GM21786 (cell line): ENCODE measurements at regions not wholly inside any gene's neighbourhood (a gene's known extent, or its start where the extent isn't known, plus 50 kb on each side); places are given as distances from the start of the nearest gene placed in this dataset.

Experiments used
- ATAC-seq: cut with Tn5 transposase; IDR thresholded peaks from one replicate; pipeline ENCODE4 v1.9.1; 2021; ENCODE audit not compliant: unreplicated experiment

DNA sequence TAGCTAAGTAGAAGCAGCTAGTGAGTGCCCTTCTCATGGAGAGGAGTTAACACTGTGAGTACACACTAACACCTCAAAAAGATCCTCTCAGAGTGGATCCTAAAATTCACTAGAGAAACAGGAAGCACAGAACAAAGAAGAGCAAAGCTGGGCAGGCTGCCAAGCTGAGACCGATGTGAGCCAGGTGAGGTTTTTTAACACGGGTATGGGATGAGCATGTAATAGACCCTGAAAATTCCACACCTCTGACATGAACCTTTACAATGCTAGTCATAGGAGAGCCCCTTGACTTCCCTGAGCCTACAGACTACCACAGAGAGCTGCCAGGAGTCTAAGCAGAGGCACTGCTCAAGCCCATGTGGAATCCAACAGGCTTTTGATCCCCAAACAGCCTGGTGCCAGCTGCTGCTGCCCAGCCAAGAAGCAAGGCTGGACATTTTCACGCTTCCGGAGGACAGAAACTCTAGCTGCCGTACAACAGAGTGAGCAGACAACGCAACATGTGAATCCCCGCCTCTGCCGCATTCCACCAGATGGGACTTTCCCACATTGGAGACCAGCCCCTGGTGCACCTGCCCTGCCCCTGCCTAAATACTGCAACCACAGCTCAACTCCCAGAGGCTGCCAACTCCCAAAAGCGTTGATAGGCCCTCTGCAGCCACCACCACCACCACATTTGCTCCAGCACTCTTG lies 280.8 kb downstream of the CDH10 start:
- ATAC-seq: no peak

DNA sequence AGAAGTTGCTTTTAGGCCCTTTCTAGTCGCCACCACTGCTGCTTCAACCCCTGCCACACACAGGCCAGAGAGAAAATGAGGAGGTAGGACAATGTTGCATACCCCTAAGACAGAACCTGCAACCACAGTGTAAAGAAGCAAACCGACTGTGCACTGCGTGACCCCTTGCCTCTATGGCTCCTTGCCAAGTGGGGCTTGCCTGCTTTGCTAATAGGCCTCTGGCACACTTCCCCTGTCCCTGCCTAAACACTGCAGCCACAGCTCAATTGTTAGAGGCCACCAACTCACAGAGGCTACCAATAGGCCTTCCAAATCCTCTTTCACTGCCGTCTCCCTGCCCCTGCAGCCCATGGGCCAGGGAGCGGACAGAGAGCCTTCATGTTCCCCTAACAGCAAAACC lies 280.1 kb downstream of the CDH10 start:
- no peak for ATAC-seq

DNA sequence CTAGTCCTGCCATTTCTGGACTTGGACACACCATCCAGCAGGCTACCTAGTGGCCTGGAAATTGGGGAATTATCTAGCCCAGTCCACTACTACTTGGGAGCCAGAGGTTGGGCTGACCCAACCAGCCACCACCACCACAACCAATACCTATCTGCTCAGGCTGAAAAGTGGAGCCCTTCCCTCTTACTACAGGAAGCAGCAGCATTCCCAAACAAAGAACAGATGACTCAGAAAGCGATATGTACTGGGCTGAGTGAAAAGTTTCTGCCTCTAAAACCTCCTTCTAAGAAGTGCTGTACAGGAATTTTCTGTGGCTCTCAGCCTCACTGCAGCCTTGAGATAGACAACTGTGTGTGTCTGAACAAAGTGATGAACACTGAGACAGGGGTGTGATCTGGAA lies 279.4 kb downstream of the CDH10 start:
- no peak for ATAC-seq

DNA sequence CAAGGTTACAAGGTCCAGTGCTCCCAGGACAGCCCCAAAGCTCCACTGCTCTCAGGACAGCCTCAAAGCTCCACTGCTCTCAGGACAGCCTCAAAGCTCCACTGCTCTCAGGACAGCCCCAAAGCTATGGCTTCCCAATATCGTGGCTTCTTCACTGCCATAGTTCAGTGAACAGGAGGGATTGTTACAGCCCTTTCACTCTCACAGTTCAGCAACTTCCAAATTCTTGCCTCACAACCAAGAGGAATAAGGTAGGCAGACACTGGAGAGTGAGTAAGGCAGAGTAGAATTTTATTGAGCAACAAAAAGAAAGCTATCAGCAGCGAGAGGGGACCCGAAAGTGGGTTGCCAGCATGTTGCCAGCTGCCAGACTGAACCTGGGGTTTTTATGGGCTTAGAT lies 277.6 kb downstream of the CDH10 start:
- ATAC-seq: no peak

DNA sequence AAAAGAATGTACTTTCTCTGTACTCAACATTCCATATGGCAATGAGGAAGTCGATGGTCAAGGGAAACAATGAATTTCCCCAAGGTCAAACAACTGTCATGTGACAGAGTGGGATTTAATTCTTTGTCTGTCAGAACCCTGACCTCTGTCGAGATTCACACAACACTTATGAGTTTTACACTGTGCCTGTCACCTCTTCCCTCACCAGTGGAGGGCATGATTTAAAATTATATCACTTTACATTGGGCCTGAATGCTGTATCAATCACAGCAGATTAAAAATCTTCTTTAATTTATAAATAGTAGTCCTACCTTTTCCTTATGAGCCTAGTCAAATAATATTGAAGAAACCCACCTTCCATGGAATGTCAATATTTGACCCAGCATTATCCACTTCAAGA lies 276.7 kb downstream of the CDH10 start:
- ATAC-seq: no peak

DNA sequence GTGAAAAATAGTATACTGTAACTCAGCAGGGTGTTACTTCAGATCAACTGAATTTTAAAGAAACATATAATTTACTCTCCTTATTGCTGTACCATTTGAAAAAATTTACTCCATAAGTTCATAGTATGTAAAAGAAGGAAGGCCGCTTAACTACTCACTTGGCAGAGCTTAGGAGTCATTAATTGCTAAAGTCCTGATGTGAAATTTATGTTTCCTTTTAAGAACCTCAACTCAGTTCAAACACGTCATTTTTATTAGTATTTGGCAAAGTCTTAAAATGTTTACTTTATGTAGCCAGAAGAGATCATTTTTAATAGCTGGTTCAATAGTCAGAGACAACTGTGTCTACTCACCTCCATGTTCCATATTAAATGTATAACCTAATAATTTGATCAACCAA lies 268.6 kb downstream of the CDH10 start:
- no peak for ATAC-seq

DNA sequence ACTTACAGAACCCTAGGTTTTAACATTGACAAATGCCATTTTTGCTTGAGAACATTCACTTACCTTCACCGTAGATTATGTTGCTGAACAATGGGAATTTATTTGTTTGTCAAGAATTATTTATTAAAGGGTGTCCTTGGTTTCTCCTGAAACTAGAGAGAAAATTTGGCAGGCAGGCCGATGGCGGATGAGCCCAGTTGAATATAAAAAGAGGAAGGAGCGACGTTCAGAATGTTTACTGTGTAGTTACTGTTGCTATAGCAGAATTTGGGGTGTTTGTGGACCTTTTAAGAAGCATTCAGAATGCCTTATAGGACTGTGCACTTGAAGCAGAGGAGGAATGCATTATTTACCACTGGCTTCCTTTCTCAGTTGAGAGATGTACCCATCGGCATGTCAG lies 268.2 kb downstream of the CDH10 start:
- ATAC-seq: no peak

DNA sequence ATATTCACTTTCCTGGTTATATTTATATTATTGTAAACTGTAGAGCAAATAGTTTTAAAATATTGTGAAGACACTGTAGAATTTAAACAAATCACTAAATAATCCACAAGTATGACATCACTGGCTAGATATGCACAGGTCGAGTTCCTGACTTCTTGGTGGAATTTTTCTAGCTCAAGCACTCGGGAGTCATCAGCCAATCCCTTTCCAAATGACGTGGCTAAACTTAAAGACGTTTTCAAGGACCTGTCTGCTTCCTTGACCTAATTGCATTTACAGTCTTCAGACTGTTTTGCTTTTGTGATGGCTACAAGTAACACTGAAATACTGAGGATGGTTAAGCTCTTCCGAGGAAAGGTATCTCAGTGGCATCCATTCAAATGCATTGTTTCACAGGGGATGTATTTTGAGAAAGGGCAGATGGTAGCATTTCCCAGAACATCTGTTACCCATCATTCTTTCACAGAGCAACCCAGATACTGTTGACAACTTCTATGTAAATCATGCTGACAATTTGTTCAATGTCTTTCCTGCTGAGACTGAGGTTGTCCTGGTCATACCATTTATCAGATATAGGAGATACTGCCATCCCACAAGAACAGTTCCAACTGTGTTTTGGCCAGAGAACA lies 262.8 kb downstream of the CDH10 start:
- no peak for ATAC-seq

DNA sequence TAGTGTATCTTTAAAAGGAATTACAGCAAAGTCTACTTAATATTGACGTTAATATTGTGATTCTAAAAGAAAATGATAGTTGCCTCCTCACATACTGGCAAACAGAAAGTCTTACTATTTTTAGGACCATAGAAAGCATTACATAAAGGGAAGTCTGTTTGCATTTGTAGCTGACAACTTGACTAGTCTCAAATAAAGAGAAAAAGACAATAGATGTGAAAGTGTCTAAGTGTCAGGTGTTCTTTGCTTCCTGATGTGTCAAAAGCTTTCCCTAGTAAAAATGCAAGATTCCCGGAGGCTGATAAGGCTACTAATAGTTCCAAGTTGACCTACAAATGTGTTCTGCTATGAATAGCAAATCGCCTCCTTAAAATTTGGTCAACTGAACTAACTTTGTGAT lies 259.7 kb downstream of the CDH10 start:
- ATAC-seq: no peak

DNA sequence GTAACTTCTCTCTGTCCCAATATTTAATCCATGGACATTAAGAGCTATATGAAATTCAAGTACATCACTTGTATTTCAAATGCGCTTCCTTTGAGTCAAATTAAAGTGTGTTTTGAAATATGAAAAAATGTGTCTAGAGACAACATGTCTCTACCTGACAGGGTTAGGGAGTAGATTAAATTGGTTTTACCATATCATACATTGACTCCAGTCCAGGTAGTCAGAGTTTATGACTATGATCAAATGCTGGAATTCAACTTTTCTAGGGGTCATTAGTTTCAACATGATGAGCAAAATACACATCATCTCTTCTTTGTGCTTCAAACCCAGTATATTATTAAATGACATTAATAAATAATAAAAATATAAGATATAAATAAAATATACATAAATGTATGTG lies 259.2 kb downstream of the CDH10 start:
- ATAC-seq: no peak

DNA sequence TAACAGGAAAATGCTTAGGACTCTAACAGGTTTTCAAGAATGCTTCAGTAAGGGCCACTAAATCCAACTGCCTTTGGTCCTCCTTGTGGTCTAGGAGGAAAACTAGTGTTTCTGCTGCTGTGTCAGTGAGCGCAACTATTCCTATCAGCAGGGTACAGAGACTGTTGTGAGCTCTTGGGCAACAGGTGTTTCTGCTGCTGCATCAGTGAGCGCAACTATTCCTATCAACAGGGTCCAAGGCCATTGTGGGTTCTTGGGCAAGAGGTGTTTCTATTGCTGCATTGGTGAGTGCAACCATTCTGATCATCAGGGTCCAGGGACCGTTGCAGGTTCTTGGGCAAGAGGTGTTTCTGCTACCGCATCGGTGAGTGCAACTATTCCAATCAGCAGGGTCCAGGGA lies 256.3 kb downstream of the CDH10 start:
- ATAC-seq: no peak

DNA sequence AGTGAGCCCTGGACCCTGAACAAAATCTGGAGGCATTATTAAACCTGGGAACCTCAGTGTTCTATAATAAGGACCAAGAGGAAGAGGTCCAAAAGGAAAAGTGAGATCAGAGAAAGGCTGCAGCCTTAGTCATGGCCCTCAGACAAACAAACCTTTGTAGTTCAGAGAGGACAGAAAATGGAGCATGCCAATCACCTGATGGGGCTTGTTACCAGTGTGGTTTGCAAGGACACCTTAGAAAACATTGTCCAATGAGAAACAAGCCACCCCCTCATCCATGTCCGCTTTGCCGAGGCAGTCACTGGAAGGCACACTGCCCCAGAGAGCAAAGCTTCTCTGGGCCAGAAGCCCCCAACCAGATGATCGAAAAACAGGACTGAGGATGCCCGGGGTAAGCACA lies 254.8 kb downstream of the CDH10 start:
- ATAC-seq: no peak

DNA sequence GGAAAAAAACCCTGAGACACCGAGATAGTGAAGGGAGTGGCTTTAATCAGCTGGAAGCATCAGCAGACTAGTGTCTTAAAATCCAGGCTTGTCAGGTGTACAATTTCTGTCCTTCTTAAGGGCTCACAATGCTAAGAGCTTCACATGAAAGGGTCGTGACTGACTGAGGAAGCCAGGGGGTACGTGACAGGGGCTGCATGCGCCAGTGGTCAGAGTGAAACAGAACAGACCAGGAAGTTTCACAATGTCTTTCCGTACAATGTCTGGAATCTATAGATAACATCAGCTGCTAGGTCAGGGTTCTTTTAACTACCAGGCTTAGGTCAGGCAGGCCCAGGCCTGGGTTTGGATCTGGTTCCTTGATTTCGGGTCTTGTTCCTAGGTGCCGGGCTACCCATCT lies 253.0 kb downstream of the CDH10 start:
- no peak for ATAC-seq

DNA sequence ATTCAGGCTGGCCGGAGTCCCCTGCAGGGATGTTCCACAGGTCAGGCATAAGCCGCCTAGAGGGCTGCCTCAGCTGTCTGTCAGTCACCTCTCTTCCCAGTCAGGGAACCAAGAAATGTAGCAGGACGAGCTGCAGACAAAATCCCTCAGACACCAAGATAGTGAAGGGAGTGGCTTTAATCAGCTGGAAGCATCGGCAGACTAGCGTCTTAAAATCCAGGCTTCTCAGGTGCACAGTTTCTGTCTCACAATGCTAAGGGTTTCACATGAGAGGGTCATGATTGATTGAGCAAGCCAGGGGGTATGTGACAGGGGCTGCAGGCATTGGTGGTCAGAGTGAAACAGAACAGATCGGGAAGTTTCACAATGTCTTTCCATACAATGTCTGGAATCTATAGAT lies 247.2 kb downstream of the CDH10 start:
- no peak for ATAC-seq

DNA sequence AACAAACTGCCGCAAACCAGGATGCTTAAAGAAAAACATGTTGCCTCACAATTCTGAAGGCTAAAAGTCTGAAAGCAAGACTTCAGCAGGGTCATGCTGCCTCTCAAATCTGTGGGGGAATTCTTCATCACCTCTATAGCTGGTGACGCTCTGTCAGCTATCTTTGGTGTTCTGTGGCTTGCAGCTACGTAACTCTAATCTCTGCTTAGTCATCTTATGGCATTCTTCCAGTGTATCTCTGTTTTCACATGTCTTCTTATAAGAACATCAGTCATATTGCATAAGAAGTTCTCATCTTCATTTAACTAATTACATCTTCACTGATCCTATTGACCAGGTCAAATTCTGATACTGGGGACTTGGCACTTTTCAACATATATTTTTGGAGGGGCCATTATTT lies 243.0 kb downstream of the CDH10 start:
- no peak for ATAC-seq

DNA sequence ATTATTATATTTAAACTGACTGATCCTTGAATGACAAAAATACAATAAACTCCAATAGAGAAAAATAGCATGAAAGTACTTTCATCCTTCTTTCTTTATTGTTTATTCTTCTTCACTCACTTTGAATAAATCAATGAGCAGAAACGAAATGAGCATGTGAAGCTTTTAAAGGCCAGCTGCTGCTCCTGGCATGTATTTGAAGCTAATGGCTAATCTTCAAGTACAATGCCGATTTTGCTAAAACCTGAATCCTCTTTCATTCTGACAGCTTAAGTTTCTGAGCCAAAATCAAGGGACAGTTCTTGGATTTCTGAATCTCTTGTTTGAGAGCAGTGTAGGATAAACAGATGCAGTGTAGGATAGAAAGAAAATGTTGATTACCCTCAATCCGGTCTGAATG lies 237.3 kb downstream of the CDH10 start:
- ATAC-seq: no peak

DNA sequence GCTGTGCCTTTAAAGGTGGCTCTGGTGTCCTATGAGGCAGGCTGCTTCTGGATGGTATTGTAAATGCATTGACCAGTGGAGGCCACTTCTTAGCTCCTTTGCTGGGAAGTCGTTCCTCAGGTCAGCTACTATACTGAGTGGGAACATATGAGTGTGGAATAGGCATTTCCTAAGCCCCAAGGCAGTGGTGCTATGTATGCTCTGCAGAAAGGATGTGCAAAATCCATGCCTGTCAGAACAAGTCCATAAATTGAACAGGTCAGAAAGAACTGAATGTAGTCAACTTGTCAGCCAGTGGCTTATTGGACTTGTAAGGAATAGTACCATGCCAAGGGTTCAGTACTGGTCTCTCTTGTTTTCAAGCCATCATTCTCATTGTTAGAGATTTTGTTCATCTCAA lies 216.4 kb downstream of the CDH10 start:
- ATAC-seq: no peak

DNA sequence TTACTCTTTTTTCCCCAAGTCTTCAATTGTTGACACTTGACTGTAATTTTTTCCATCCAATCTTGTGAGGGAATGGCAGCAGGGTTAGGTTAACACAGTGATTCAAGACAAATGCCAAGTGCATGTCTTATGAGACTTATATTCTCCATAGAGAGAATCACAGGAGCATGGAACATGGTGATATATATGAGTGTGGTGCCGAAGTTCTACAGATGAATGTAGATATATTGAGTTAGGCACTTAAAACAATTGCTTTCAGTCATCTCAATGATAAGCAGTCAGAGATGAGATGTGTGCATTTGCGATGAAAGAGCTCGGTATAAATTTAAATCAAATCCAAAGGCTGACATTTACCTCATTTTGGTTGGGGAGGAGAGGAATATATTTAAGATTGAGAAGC lies 211.2 kb downstream of the CDH10 start:
- no peak for ATAC-seq
